ENCODE measurements at regions not wholly inside any gene's neighbourhood (a gene's known extent, or its start where the extent isn't known, plus 50 kb on each side); places are given as distances from the start of the nearest gene placed in this dataset.
A peak's percentile ranks its signal among the peaks of the same experiment; 100 is the strongest.
"Not testable (repeated sequence)": the region's sequence is repeated elsewhere in the genome, so short reads cannot be mapped to it uniquely, and the experiment has no call there.

GRCh38 chr1:185539277-185539943 lies 194.8 kb upstream of the HMCN1 start:
- no peak for DNase-seq (ENCODE audit: low spot score)

GRCh38 chr1:185538309-185538898 lies 195.8 kb upstream of the HMCN1 start:
- not testable (repeated sequence) for DNase-seq (ENCODE audit: low spot score)

- DNase-seq (ENCODE audit: low spot score) = no peak
Observed at GRCh38 chr1:185537596-185537995, 196.6 kb upstream of the HMCN1 start.

- no peak for DNase-seq (ENCODE audit: low spot score)
Observed at GRCh38 chr1:185536165-185536920, 197.8 kb upstream of the HMCN1 start.

- no peak for DNase-seq (ENCODE audit: low spot score)
Observed at GRCh38 chr1:185535621-185536020, 198.6 kb upstream of the HMCN1 start.

- no peak for DNase-seq (ENCODE audit: low spot score)
Observed at GRCh38 chr1:185534801-185535200, 199.4 kb upstream of the HMCN1 start.

GRCh38 chr1:185533596-185533995 lies 200.6 kb upstream of the HMCN1 start:
- DNase-seq (ENCODE audit: low spot score) = no peak

GRCh38 chr1:185532856-185533255 lies 201.3 kb upstream of the HMCN1 start:
- DNase-seq (ENCODE audit: low spot score) = no peak

- no peak for DNase-seq (ENCODE audit: low spot score)
Observed at GRCh38 chr1:185531838-185532237, 202.4 kb upstream of the HMCN1 start.

GRCh38 chr1:185530215-185530614 lies 204.0 kb upstream of the HMCN1 start:
- no peak for DNase-seq (ENCODE audit: low spot score)

- no peak for DNase-seq (ENCODE audit: low spot score)
Observed at GRCh38 chr1:185529673-185530072, 204.5 kb upstream of the HMCN1 start.

- peak; percentile 10 for DNase-seq (ENCODE audit: low spot score)
Observed at GRCh38 chr1:185528084-185528676, 206.0 kb upstream of the HMCN1 start.

GRCh38 chr1:185526344-185527307 lies 207.6 kb upstream of the HMCN1 start:
- DNase-seq (ENCODE audit: low spot score) = no peak

- DNase-seq (ENCODE audit: low spot score) = peak; percentile 87
Observed at GRCh38 chr1:185520188-185520920, 203.3 kb upstream of the IVNS1ABP start.

- no peak for DNase-seq (ENCODE audit: low spot score)
Observed at GRCh38 chr1:185517808-185518419, 200.9 kb upstream of the IVNS1ABP start.

GRCh38 chr1:185517301-185517700 lies 200.3 kb upstream of the IVNS1ABP start:
- DNase-seq (ENCODE audit: low spot score) = not testable (repeated sequence)

- no peak for DNase-seq (ENCODE audit: low spot score)
Observed at GRCh38 chr1:185515696-185516095, 198.7 kb upstream of the IVNS1ABP start.

GRCh38 chr1:185514311-185514710 lies 197.3 kb upstream of the IVNS1ABP start:
- DNase-seq (ENCODE audit: low spot score) = no peak

GRCh38 chr1:185512442-185512841 lies 195.4 kb upstream of the IVNS1ABP start:
- DNase-seq (ENCODE audit: low spot score) = peak; percentile 22

- DNase-seq (ENCODE audit: low spot score) = no peak
Observed at GRCh38 chr1:185501099-185501498, 184.1 kb upstream of the IVNS1ABP start.
